AG10803 (cell line): ENCODE measurements at regions not wholly inside any gene's neighbourhood (a gene's known extent, or its start where the extent isn't known, plus 50 kb on each side); places are given as distances from the start of the nearest gene placed in this dataset.

ENCODE experiments used
- DNase-seq: peaks from one replicate; pipeline ENCODE4 v3.0.0; 2010; ENCODE audit warnings: low read depth
- H3K4me3 ChIP-seq: 2 replicates; pipeline ENCODE4 v1.5.1; 2011; ENCODE audit warnings: mild to moderate bottlenecking, low read length, control low read depth
- TF ChIP-seq, protein P1 (sequence below): conservative IDR thresholded peaks from 2 replicates; pipeline ENCODE4 v1.5.1; 2011; ENCODE audit warnings: mild to moderate bottlenecking, low read length, control low read depth, inconsistent platforms

DNA sequence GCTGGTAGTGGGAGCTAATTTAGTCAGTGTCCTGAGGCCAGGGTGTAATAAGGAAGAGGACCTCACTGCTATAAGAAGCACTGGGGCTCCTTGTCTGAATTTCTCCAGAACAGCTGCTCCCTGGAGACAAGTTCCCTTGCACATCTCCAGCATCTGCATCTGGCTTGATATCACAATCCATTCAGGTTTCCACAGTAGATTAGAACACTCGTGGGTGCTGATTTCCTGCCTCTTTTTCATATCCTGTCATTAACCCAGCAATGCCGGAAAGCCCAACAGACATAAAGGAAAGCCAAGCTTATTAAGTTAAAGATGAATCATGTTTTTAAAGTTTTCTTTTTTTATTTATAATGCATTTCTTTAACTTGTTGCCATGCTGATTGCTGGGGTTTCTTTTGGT lies 232.3 kb upstream of the WWC1 start:
- no peak for DNase-seq
- TF ChIP-seq, protein P1, sequence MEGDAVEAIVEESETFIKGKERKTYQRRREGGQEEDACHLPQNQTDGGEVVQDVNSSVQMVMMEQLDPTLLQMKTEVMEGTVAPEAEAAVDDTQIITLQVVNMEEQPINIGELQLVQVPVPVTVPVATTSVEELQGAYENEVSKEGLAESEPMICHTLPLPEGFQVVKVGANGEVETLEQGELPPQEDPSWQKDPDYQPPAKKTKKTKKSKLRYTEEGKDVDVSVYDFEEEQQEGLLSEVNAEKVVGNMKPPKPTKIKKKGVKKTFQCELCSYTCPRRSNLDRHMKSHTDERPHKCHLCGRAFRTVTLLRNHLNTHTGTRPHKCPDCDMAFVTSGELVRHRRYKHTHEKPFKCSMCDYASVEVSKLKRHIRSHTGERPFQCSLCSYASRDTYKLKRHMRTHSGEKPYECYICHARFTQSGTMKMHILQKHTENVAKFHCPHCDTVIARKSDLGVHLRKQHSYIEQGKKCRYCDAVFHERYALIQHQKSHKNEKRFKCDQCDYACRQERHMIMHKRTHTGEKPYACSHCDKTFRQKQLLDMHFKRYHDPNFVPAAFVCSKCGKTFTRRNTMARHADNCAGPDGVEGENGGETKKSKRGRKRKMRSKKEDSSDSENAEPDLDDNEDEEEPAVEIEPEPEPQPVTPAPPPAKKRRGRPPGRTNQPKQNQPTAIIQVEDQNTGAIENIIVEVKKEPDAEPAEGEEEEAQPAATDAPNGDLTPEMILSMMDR, result no peak
- H3K4me3 ChIP-seq, result no peak overlapping the region

DNA sequence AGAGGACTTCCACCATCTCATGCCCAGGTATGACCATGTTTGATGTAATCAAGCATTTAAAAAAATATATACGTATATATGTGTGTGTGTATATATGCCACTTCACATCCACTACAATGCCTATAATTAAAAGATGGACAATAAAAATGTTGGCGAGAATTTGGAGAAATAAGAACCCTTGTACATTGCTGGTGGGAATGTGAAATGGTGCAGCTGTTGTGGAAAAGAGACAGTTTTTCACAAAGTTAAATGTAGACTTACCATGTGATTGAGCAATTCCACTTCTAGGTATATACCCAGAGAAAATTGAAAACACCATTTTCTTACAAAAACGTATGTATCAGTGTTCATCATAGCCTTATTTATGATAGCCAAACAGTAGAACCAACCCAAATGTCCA lies 229.2 kb upstream of the WWC1 start:
- H3K4me3 ChIP-seq, result no peak overlapping the region

DNA sequence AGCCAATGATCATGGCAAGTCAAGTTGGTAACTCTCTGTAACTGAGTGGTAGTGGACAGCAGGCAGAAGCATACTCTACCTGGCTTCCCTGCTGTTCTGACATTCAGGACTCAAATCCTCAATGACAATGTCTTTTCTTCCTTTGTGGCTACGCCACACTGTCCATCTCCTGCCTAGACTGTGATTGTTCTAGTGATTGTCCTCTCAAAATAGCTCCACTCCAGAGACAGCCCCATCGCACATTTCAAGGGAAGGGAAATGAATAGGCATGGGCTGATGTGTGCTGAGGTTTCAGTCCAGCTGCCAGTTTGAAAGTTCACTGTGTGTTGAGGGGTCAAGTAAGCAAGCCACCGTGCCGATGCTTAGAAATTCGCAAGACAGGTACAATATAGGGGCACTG lies 227.0 kb upstream of the WWC1 start:
- no peak for DNase-seq
- no peak overlapping the region for H3K4me3 ChIP-seq
- TF ChIP-seq, protein P1, result no peak

More for the DNA sequence above, 229.2 kb upstream of the WWC1 start:
- TF ChIP-seq, protein P1, result no peak
- no peak for DNase-seq

DNA sequence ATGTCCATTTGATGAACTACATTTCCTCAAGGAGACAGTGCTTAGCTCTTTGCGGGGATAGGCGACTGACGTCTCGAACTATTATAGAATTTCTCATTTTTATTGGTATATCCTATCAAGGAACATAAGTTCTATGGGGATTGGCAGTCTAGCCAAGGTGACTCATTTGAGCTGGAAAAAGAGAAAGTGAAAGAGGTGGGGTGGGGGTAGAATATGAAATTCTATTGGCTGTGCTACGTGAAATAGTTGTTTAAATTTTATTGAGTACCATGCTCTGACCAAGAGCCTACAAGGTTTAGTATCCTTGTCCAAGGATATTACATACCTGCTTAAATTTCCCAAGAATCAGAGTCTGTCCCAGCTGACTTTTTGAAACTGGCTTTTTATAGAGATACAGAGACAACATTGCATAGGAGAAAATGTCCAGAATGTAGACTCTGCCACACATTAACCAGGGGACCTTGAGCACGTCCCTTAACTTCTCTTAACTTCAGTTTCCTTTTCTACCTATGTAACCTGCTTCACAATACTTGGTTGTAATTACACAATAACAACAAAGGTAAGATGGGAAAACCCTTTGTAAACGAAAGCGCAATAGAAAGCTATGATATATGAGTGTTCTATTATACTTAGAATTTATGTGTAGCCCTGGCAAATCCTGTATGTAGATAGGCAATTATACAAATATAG lies 226.4 kb upstream of the WWC1 start:
- TF ChIP-seq, protein P1, result no peak
- no peak overlapping the region for H3K4me3 ChIP-seq
- DNase-seq, result no peak

DNA sequence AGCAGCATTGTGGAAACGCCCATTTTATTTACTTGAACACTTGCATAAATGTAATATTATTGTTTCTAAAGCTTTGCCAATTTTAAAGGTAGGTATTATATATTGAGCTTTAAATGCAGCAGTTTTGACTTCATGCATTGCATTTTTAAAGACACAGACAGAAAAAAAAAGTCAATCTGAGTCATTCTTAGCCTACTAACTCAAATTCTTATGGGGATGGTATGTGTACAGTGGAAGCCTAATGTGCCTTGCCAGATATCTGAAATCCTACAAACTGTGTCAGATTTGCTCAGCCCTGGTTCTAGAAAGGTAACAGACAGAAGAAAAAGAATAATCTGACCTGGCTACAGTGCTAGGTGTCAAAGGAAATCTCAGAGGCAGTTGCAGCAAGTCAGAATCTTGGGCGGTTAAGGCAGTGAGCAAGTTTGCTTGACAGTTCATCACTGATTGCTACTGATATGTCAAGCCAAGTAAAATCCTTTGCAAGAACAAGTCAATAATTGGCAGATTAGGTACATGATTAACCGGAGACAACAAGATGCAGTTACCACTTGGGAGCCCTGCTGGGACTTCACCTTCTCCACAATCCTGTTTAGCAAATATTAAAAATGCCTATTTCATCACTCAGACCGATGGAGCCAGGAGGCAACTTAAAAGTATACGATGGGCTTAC lies 224.8 kb upstream of the WWC1 start:
- H3K4me3 ChIP-seq, result no peak overlapping the region
- TF ChIP-seq, protein P1, result no peak
- no peak for DNase-seq

DNA sequence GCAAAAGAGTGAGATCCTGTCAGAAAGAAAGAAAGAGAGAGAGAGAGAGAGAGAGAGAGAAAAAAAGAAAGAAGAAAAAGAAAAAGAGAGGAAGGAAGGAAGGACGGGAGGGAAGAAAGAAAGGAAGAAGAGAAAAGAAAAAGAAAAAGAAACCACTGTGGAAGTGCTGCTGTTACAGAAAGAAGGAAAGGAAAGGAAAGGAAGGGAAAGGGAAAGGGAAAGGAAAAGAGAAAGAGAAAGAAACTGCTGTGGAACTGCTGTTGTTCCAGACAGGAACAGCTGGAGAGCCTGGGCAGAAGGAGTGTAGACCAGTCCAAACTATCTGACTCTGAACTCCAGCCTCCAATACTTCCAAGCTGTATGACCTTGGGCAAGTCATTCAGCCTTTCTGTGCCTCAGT lies 220.7 kb upstream of the WWC1 start:
- TF ChIP-seq, protein P1, result no peak
- no peak for DNase-seq
- no peak overlapping the region for H3K4me3 ChIP-seq

DNA sequence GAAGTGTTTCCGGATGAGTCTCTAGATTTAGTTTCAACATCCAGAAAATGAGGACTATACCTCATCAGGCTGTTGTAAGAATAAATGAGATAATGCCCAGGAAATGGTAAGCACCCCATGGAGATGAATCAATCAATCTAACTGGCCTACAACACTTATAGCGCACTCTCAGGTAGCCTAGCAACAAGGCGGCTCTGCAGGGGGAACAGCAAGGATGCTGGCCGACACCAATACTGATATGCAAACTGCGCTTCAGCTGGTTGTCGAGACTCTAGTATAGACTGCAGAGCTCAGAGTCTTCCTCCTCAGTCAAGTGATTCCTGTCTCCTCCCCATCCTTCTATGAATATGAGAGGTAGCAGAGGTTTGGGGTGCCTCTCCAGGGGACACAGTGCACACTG lies 218.8 kb upstream of the WWC1 start:
- TF ChIP-seq, protein P1, result no peak
- DNase-seq, result no peak

More for the DNA sequence above, 218.8 kb upstream of the WWC1 start:
- H3K4me3 ChIP-seq, result no peak overlapping the region
